ENCODE measurements at regions not wholly inside any gene's neighbourhood (a gene's known extent, or its start where the extent isn't known, plus 50 kb on each side); places are given as distances from the start of the nearest gene placed in this dataset.

DNA sequence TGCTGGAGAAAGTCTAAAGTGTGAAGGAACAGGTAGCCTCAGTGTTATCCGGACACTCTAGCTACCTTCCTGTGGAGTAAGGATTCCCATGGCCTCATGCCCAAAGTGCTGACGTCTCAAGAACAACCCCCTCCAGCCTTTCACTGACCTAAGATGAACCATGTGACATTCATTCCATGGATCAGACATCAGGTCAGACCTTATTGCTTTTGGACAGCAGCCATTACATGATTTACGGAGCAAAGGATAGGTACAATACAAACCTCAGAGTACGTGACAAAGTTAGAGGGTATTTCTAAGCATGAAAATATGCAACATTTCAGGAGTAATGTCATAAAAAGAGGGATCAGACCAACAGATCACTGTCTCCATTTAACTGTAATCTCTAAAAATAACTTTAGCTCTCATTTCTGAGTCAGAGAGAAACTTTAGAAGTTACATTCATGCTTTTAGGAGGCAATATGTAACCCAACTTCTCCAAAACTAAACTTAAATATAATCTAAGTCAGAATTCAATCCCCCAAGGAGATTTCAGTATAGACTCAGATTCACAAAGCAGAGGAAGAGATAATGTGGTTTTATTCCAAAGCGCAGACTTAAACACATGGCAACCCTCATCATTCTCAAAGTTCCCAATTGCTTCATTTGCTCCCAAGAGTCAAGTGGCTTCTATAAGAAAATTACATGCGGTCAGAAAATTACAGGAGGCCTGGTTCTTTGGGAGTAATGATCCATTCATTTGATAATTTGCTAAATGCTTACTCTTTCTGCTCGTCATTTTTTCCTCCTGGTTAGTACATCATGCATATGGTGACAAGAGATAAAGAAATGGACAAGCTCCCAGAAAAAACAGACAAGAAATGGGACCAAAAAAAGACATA is 280.4 kb downstream of the SETD4 start:
- TF ChIP-seq, protein P1, sequence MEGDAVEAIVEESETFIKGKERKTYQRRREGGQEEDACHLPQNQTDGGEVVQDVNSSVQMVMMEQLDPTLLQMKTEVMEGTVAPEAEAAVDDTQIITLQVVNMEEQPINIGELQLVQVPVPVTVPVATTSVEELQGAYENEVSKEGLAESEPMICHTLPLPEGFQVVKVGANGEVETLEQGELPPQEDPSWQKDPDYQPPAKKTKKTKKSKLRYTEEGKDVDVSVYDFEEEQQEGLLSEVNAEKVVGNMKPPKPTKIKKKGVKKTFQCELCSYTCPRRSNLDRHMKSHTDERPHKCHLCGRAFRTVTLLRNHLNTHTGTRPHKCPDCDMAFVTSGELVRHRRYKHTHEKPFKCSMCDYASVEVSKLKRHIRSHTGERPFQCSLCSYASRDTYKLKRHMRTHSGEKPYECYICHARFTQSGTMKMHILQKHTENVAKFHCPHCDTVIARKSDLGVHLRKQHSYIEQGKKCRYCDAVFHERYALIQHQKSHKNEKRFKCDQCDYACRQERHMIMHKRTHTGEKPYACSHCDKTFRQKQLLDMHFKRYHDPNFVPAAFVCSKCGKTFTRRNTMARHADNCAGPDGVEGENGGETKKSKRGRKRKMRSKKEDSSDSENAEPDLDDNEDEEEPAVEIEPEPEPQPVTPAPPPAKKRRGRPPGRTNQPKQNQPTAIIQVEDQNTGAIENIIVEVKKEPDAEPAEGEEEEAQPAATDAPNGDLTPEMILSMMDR (IDR thresholded peaks at IDR 0.05): no peak
- TF ChIP-seq POLR2A (IDR thresholded peaks at IDR 0.05): no peak

Measured in thyroid gland (tissue), 4 donors.